K562 (cell line): ENCODE measurements at regions not wholly inside any gene's neighbourhood (a gene's known extent, or its start where the extent isn't known, plus 50 kb on each side); places are given as distances from the start of the nearest gene placed in this dataset.

Source experiments
- ADNP ChIP-seq: fragments of 200-800 bp; sonication (Bioruptor generic); IDR thresholded peaks from 2 replicates; pipeline ENCODE4 v1.6.1; 2016; ENCODE audit warnings: missing genetic modification characterization, missing compliant biosample characterization
- BHLHE40 ChIP-seq: IDR thresholded peaks from 2 replicates; pipeline ENCODE4 v1.6.1; 2011; ENCODE audit warnings: low read length, improper control_type of control experiment
- CBFA2T2 ChIP-seq: fragments of 450-650 bp; conservative IDR thresholded peaks from 2 replicates; pipeline ENCODE4 v1.6.1; 2017; ENCODE audit warnings: mild to moderate bottlenecking
- DMBX1 ChIP-seq: fragments of 250-450 bp; sonication (Bioruptor Pico); IDR thresholded peaks from 2 replicates; pipeline ENCODE4 v1.8.0; 2022; ENCODE audit warnings: inconsistent platforms, mild to moderate bottlenecking, moderate library complexity, borderline replicate concordance
- E2F6 ChIP-seq, 2 experiments: IDR thresholded peaks; 2 replicates each; pipeline ENCODE4 v1.6.1; 2011; ENCODE audit warnings: borderline replicate concordance in 1 of 2, control low read depth in 1 of 2, low read depth in 1 of 2, low read length in 1 of 2, mild to moderate bottlenecking in 1 of 2, mixed read lengths in 1 of 2, moderate library complexity in 1 of 2; ENCODE audit not compliant: insufficient read depth in 1 of 2, insufficient read length in 1 of 2, poor library complexity in 1 of 2, severe bottlenecking in 1 of 2; ENCODE audit errors: extremely low read depth in 1 of 2
- ESRRA ChIP-seq: fragments of 450-650 bp; IDR thresholded peaks from 2 replicates; pipeline ENCODE4 v1.6.1; 2014; ENCODE audit warnings: low read depth, mild to moderate bottlenecking, moderate library complexity, borderline replicate concordance
- HNRNPUL1 ChIP-seq: fragments of 200-400 bp; formaldehyde crosslinking; IDR thresholded peaks from 2 replicates; pipeline ENCODE4 v1.6.1; 2017; ENCODE audit warnings: low read length
- KDM4B ChIP-seq, 2 experiments: fragments of 450-650 bp in 1 of 2; sonication (generic) in 1 of 2; IDR thresholded peaks; 2 replicates each; pipeline ENCODE4 v1.6.1; 2016 to 2017; ENCODE audit warnings: borderline replicate concordance in 2 of 2, antibody characterized with exemption in 1 of 2, low read depth in 1 of 2, mild to moderate bottlenecking in 1 of 2
- MBD2 ChIP-seq: sonication (generic); IDR thresholded peaks from 2 replicates; pipeline ENCODE4 v1.6.1; 2016; ENCODE audit warnings: low read depth, borderline replicate concordance
- RBM25 ChIP-seq: fragments of 200-400 bp; formaldehyde crosslinking; IDR thresholded peaks from 2 replicates; pipeline ENCODE4 v1.6.1; 2018; ENCODE audit warnings: low read length, low read depth, moderate library complexity; ENCODE audit not compliant: severe bottlenecking
- RFX1 ChIP-seq: fragments of 450-650 bp; IDR thresholded peaks from 2 replicates; pipeline ENCODE4 v1.6.1; 2016; ENCODE audit warnings: mild to moderate bottlenecking, moderate library complexity
- RHOXF2B ChIP-seq: fragments of 250-450 bp; sonication (Bioruptor Pico); conservative IDR thresholded peaks from 2 replicates; pipeline ENCODE4 v1.5.1; 2021
- SETDB1 ChIP-seq: IDR thresholded peaks from one replicate; pipeline ENCODE4 v1.6.1; 2012; ENCODE audit warnings: low read length, control low read depth, inconsistent platforms
- SMC3 ChIP-seq: conservative IDR thresholded peaks from 2 replicates; pipeline ENCODE4 v1.6.1; 2011; ENCODE audit warnings: low read depth, low read length, improper control_type of control experiment; ENCODE audit not compliant: insufficient read depth
- USF2 ChIP-seq: sonication (generic); formaldehyde crosslinking; IDR thresholded peaks from 2 replicates; pipeline ENCODE4 v1.5.0; 2020; ENCODE audit warnings: missing genetic modification reagents
- ZBTB49 ChIP-seq: sonication (generic); formaldehyde crosslinking; IDR thresholded peaks from 2 replicates; pipeline ENCODE4 v1.8.0; 2022; ENCODE audit warnings: missing genetic modification reagents, mild to moderate bottlenecking, borderline replicate concordance
- ZNF274 ChIP-seq: IDR thresholded peaks from 2 replicates; pipeline ENCODE4 v1.6.1; 2011; ENCODE audit warnings: low read depth, mild to moderate bottlenecking, low read length, moderate library complexity, borderline replicate concordance
- ZNF431 ChIP-seq: sonication (generic); formaldehyde crosslinking; IDR thresholded peaks from 2 replicates; pipeline ENCODE4 v1.8.0; 2022; ENCODE audit warnings: mild to moderate bottlenecking, missing genetic modification reagents
- ZNF57 ChIP-seq: fragments of 450-650 bp; formaldehyde crosslinking; IDR thresholded peaks from 2 replicates; pipeline ENCODE4 v1.4.0; 2020; ENCODE audit warnings: mild to moderate bottlenecking, moderate library complexity

- TF ChIP-seq E2F6 (IDR thresholded peaks at IDR 0.05; ENCODE audit: borderline replicate concordance in 1 of 2, extremely low read depth in 1 of 2, insufficient read depth in 1 of 2, insufficient read length in 1 of 2, low read depth in 1 of 2, low read length in 1 of 2, poor library complexity in 1 of 2, severe bottlenecking in 1 of 2) (peak in 1 of 2 experiments; percentile 55), DMBX1 (CRISPR knock-in tag) (0 out of 2 replicates have a peak, but pooled peaks have one; percentile 15), ZNF57 (CRISPR knock-in tag) (peak; percentile 72; the same call in 1 of the 2 replicates), RFX1 (no peak), KDM4B (IDR thresholded peaks at IDR 0.05; ENCODE audit: borderline replicate concordance in 2 of 2, low read depth in 1 of 2) (no peak; a peak in 1 of 4 replicates), ZNF274 (0 out of 2 replicates have a peak, but pooled peaks have one; percentile 40), RBM25 (no peak), MBD2 (no peak), ZBTB49 (CRISPR knock-in tag) (0 out of 2 replicates have a peak, but pooled peaks have one; percentile 39), RHOXF2B (no peak), ADNP (tag) (no peak), HNRNPUL1 (no peak), SETDB1 (no peak), USF2 (CRISPR knock-in tag) (peak; percentile 83), BHLHE40 (peak; percentile 29; the same call in 1 of the 2 replicates), ZNF431 (0 out of 2 replicates have a peak, but pooled peaks have one; percentile 14), ESRRA (no peak), CBFA2T2 (peak; percentile 58), SMC3 (0 out of 2 replicates have a peak, but pooled peaks have one; percentile 1)
Observed at GRCh38 chr6:26195924-26196845, 109.0 kb downstream of the HFE start (continued).
